Astrocyte (in vitro differentiated cells and primary cell): ENCODE measurements at regions not wholly inside any gene's neighbourhood (a gene's known extent, or its start where the extent isn't known, plus 50 kb on each side); places are given as distances from the start of the nearest gene placed in this dataset.

Experiments used
- EZH2 ChIP-seq: IDR thresholded peaks from 2 replicates; pipeline ENCODE4 v1.6.1; 2012; ENCODE audit warnings: mild to moderate bottlenecking, low read length, inconsistent platforms; ENCODE audit not compliant: insufficient read depth
- TF ChIP-seq, protein P1 (sequence below): IDR thresholded peaks from 2 replicates; pipeline ENCODE4 v1.5.1; 2011; ENCODE audit warnings: low read depth, mild to moderate bottlenecking, inconsistent platforms, low read length, moderate library complexity; ENCODE audit not compliant: insufficient read depth

DNA sequence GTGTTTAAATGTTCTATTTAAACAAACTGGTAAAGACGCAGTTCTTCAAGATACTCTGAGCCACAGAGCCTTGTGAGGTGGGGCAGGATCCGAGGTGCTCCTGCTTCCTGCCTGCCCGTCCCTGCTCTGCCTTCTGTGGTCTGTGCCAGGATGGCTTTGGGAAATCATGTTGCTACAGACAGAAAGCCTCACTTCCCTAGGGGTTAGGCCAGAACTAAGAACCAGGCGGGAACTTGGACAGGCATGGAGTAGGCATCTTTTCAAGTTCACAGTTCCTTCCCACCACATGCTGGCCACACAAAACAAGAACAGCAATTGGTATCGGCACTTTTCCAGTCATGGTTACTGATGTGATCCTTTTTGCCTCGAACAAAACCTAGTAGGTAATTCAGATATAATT, 67.7 kb upstream of the SPOCK1 start:
- TF ChIP-seq, protein P1, sequence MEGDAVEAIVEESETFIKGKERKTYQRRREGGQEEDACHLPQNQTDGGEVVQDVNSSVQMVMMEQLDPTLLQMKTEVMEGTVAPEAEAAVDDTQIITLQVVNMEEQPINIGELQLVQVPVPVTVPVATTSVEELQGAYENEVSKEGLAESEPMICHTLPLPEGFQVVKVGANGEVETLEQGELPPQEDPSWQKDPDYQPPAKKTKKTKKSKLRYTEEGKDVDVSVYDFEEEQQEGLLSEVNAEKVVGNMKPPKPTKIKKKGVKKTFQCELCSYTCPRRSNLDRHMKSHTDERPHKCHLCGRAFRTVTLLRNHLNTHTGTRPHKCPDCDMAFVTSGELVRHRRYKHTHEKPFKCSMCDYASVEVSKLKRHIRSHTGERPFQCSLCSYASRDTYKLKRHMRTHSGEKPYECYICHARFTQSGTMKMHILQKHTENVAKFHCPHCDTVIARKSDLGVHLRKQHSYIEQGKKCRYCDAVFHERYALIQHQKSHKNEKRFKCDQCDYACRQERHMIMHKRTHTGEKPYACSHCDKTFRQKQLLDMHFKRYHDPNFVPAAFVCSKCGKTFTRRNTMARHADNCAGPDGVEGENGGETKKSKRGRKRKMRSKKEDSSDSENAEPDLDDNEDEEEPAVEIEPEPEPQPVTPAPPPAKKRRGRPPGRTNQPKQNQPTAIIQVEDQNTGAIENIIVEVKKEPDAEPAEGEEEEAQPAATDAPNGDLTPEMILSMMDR, result no peak
- TF ChIP-seq EZH2, result no peak
